Erythroblast (primary cell): ENCODE measurements at regions not wholly inside any gene's neighbourhood (a gene's known extent, or its start where the extent isn't known, plus 50 kb on each side); places are given as distances from the start of the nearest gene placed in this dataset.

Experiments
- GATA1 ChIP-seq: IDR thresholded peaks from 2 replicates; pipeline ENCODE4 v1.6.1; 2011; ENCODE audit warnings: low read depth, mild to moderate bottlenecking, control low read depth, low read length, moderate library complexity
- POLR2A ChIP-seq: IDR thresholded peaks from 2 replicates; pipeline ENCODE4 v1.6.1; 2011; ENCODE audit warnings: mild to moderate bottlenecking, low read length

- no peak for TF ChIP-seq POLR2A
- no peak for TF ChIP-seq GATA1
Measured at GRCh38 chr10:57168611-57169240, 807.7 kb upstream of the ZWINT start.
